IMR-90 (cell line): ENCODE measurements at regions not wholly inside any gene's neighbourhood (a gene's known extent, or its start where the extent isn't known, plus 50 kb on each side); places are given as distances from the start of the nearest gene placed in this dataset.

Source experiments
- ATAC-seq: fragments of 200-7000 bp; cut with Tn5 transposase; 2 replicates; pipeline ENCODE4 v1.9.1; 2020; ENCODE audit warnings: low read depth, mild to moderate bottlenecking, moderate library complexity
- BruUV-seq: library from RNA; stranded (reverse); fragments of 400-500 nt; replicated peaks from 2 replicates; lab custom pipeline; 2021; lab: Mats Ljungman, UMichigan
- CTCF ChIA-PET: fragments of 300-600 bp; formaldehyde crosslinking; extraction: SDS; loops from one replicate; lab custom pipeline; 2021; ENCODE audit warnings: antibody characterized with exemption; lab: Yijun Ruan, JAX
- POLR2A ChIA-PET: fragments of 300-600 bp; sonication (Branson Sonifier 250); formaldehyde crosslinking; loops from one replicate; lab custom pipeline; 2022; ENCODE audit warnings: antibody characterized with exemption; ENCODE audit not compliant: unreplicated experiment; lab: Charles Lee
- DNase-seq: peaks from one replicate; pipeline ENCODE4 v3.0.0; 2013
- H2AFZ ChIP-seq: replicated peaks from 2 replicates; pipeline ENCODE3; 2013; ENCODE audit warnings: low read length, mild to moderate bottlenecking; ENCODE audit not compliant: poor library complexity
- H2AK5ac ChIP-seq: 2 replicates; pipeline ENCODE4 v1.6.1; 2013; ENCODE audit warnings: low read depth, low read length, inconsistent platforms
- H2AK9ac ChIP-seq: replicated peaks from 2 replicates; pipeline ENCODE3; 2013; ENCODE audit warnings: mild to moderate bottlenecking, low read depth, low read length, moderate library complexity; ENCODE audit not compliant: poor library complexity
- H2BK120ac ChIP-seq: 2 replicates; pipeline ENCODE4 v1.6.1; 2013; ENCODE audit warnings: low read depth, low read length, inconsistent platforms
- H2BK15ac ChIP-seq: 3 replicates; pipeline ENCODE4 v1.6.1; 2013; ENCODE audit warnings: low read depth, low read length, inconsistent platforms
- H2BK20ac ChIP-seq: 2 replicates; pipeline ENCODE4 v1.6.1; 2013; ENCODE audit warnings: low read depth, mild to moderate bottlenecking, inconsistent platforms, low read length, moderate library complexity
- H2BK5ac ChIP-seq: 2 replicates; pipeline ENCODE4 v1.6.1; 2013; ENCODE audit warnings: mild to moderate bottlenecking, low read depth, low read length, inconsistent platforms; ENCODE audit not compliant: poor library complexity, severe bottlenecking
- H3K14ac ChIP-seq: replicated peaks from 2 replicates; pipeline ENCODE4 v1.6.1; 2013; ENCODE audit warnings: low read depth, low read length, inconsistent platforms
- H3K18ac ChIP-seq: 2 replicates; pipeline ENCODE4 v1.6.1; 2013; ENCODE audit warnings: low read depth, low read length, control low read depth
- H3K23ac ChIP-seq: 2 replicates; pipeline ENCODE4 v1.6.1; 2013; ENCODE audit warnings: low read depth, low read length, inconsistent platforms
- H3K27ac ChIP-seq: 2 replicates; pipeline ENCODE4 v1.5.1; 2013; ENCODE audit warnings: mild to moderate bottlenecking, control low read depth, low read length; ENCODE audit not compliant: insufficient read depth
- H3K27me3 ChIP-seq: 2 replicates; pipeline ENCODE4 v1.6.1; 2013; ENCODE audit warnings: low read length; ENCODE audit not compliant: control insufficient read depth, insufficient read depth
- H3K36me3 ChIP-seq: 2 replicates; pipeline ENCODE4 v1.6.1; 2013; ENCODE audit warnings: low read length, mixed read lengths; ENCODE audit not compliant: control insufficient read depth, insufficient read depth
- H3K4ac ChIP-seq: 2 replicates; pipeline ENCODE4 v1.6.1; 2013; ENCODE audit warnings: low read depth, low read length, inconsistent platforms
- H3K4me1 ChIP-seq: 2 replicates; pipeline ENCODE4 v1.6.1; 2013; ENCODE audit warnings: low read length, mixed read lengths; ENCODE audit not compliant: control insufficient read depth, insufficient read depth
- H3K4me2 ChIP-seq: 2 replicates; pipeline ENCODE4 v1.6.1; 2013; ENCODE audit warnings: low read depth, mild to moderate bottlenecking, control low read depth, low read length, moderate library complexity
- H3K4me3 ChIP-seq: 2 replicates; pipeline ENCODE4 v1.5.1; 2013; ENCODE audit warnings: low read depth, mild to moderate bottlenecking, control low read depth, low read length, moderate library complexity; ENCODE audit not compliant: insufficient read depth
- H3K56ac ChIP-seq: 2 replicates; pipeline ENCODE4 v1.6.1; 2013; ENCODE audit warnings: low read length, inconsistent platforms; ENCODE audit not compliant: insufficient read depth; ENCODE audit errors: extremely low read depth
- H3K79me1 ChIP-seq, 2 experiments: 2 replicates each; pipeline ENCODE4 v1.6.1; 2013; ENCODE audit warnings: low read length in 2 of 2, inconsistent platforms in 1 of 2, low read depth in 1 of 2
- H3K9ac ChIP-seq: 2 replicates; pipeline ENCODE4 v1.6.1; 2013; ENCODE audit warnings: low read depth, low read length, control low read depth
- H3K9me1 ChIP-seq: 2 replicates; pipeline ENCODE4 v1.6.1; 2013; ENCODE audit warnings: low read length, inconsistent platforms; ENCODE audit not compliant: insufficient read depth
- H3K9me3 ChIP-seq: 2 replicates; pipeline ENCODE4 v1.6.1; 2013; ENCODE audit warnings: low read length; ENCODE audit not compliant: control insufficient read depth, insufficient read depth
- H4K20me1 ChIP-seq: 2 replicates; pipeline ENCODE4 v1.6.1; 2013; ENCODE audit warnings: low read length, inconsistent platforms; ENCODE audit not compliant: insufficient read depth
- H4K5ac ChIP-seq: 2 replicates; pipeline ENCODE4 v1.6.1; 2013; ENCODE audit warnings: mild to moderate bottlenecking, low read depth, low read length, control low read depth
- H4K8ac ChIP-seq, 2 experiments: 2 replicates each; pipeline ENCODE4 v1.6.1; 2013; ENCODE audit warnings: low read depth in 2 of 2, low read length in 2 of 2, control low read depth in 1 of 2, inconsistent platforms in 1 of 2
- H4K91ac ChIP-seq: 2 replicates; pipeline ENCODE4 v1.6.1; 2013; ENCODE audit warnings: low read depth, low read length, inconsistent platforms; ENCODE audit not compliant: insufficient read depth
- BHLHE40 ChIP-seq: fragments of 150-350 bp; IDR thresholded peaks from 2 replicates; pipeline ENCODE4 v1.6.1; 2016; ENCODE audit warnings: mild to moderate bottlenecking, low read depth, low read length
- CEBPB ChIP-seq: IDR thresholded peaks from 2 replicates; pipeline ENCODE4 v1.6.1; 2012; ENCODE audit warnings: low read depth, low read length, improper control_type of control experiment
- CHD1 ChIP-seq: IDR thresholded peaks from 2 replicates; pipeline ENCODE4 v1.6.1; 2012; ENCODE audit warnings: low read depth, low read length, improper control_type of control experiment
- FOS ChIP-seq: fragments of 150-350 bp; IDR thresholded peaks from 2 replicates; pipeline ENCODE4 v1.6.1; 2016; ENCODE audit warnings: low read depth, low read length
- MAFK ChIP-seq: IDR thresholded peaks from 2 replicates; pipeline ENCODE4 v1.6.1; 2012; ENCODE audit warnings: low read depth, low read length, improper control_type of control experiment
- MAZ ChIP-seq: IDR thresholded peaks from 2 replicates; pipeline ENCODE4 v1.6.1; 2012; ENCODE audit warnings: low read depth, mild to moderate bottlenecking, low read length, improper control_type of control experiment, moderate library complexity, borderline replicate concordance
- MXI1 ChIP-seq: IDR thresholded peaks from 2 replicates; pipeline ENCODE4 v1.6.1; 2012; ENCODE audit warnings: low read depth, mild to moderate bottlenecking, low read length, moderate library complexity, borderline replicate concordance
- NFE2L2 ChIP-seq: fragments of 150-350 bp; IDR thresholded peaks from 2 replicates; pipeline ENCODE4 v1.6.1; 2016; ENCODE audit warnings: low read depth, mild to moderate bottlenecking, low read length
- POLR2A ChIP-seq: IDR thresholded peaks from 2 replicates; pipeline ENCODE4 v1.6.1; 2012; ENCODE audit warnings: mild to moderate bottlenecking, low read depth, low read length
- RAD21 ChIP-seq: IDR thresholded peaks from 2 replicates; pipeline ENCODE4 v1.6.1; 2012; ENCODE audit warnings: low read length, improper control_type of control experiment
- RCOR1 ChIP-seq: IDR thresholded peaks from 2 replicates; pipeline ENCODE4 v1.6.1; 2012; ENCODE audit warnings: mild to moderate bottlenecking, low read length, improper control_type of control experiment; ENCODE audit not compliant: insufficient replicate concordance
- RFX5 ChIP-seq: IDR thresholded peaks from 2 replicates; pipeline ENCODE4 v1.8.0; 2012; ENCODE audit warnings: low read depth, mild to moderate bottlenecking, low read length, moderate library complexity
- SMC3 ChIP-seq: fragments of 150-350 bp; IDR thresholded peaks from 2 replicates; pipeline ENCODE4 v1.6.1; 2016; ENCODE audit warnings: low read depth, mild to moderate bottlenecking, antibody characterized with exemption, low read length, moderate library complexity
- WGBS, 2 experiments: methylation state at CpG; one replicate each; pipeline versions ENCODE4 v1.1.5 to v1.1.7; 2013; ENCODE audit warnings: missing lambda C conversion rate in 2 of 2; ENCODE audit not compliant: insufficient read length in 1 of 2; ENCODE audit errors: extremely low coverage in 2 of 2; 5-methylcytosine and 5-hydroxymethylcytosine counted together
- dilution Hi-C: fragments of 300-500 bp; cut with HindIII; formaldehyde crosslinking; loops from one replicate; pipeline ENCODE4 v1.14.3; 2018; ENCODE audit warnings: low sequenced_read_pairs; ENCODE audit not compliant: unreplicated experiment
- in situ Hi-C: fragments of 300-500 bp; cut with MboI; formaldehyde crosslinking; loops from 3 replicates; pipeline ENCODE4 v1.14.3; 2019; ENCODE audit warnings: low sequenced_read_pairs, inconsistent platforms, mixed read lengths
- intact Hi-C: fragments of 100-400 bp; cut with micrococcal nuclease; formaldehyde crosslinking; loops from 2 replicates; pipeline ENCODE4 v1.10.0; 2022
- TF ChIP-seq, protein P1 (sequence below): conservative IDR thresholded peaks from 2 replicates; pipeline ENCODE4 v1.5.1; 2012; ENCODE audit warnings: mild to moderate bottlenecking, low read depth, low read length, improper control_type of control experiment
- TF ChIP-seq, protein P2 (sequence below): fragments of 150-350 bp; IDR thresholded peaks from 2 replicates; pipeline ENCODE4 v1.6.1; 2016; ENCODE audit warnings: low read depth, mild to moderate bottlenecking, low read length, moderate library complexity, borderline replicate concordance
- TF ChIP-seq, protein P3 (sequence below): fragments of 150-350 bp; IDR thresholded peaks from 2 replicates; pipeline ENCODE4 v1.6.1; 2017; ENCODE audit warnings: mild to moderate bottlenecking, antibody characterized with exemption, low read length, low read depth

DNA sequence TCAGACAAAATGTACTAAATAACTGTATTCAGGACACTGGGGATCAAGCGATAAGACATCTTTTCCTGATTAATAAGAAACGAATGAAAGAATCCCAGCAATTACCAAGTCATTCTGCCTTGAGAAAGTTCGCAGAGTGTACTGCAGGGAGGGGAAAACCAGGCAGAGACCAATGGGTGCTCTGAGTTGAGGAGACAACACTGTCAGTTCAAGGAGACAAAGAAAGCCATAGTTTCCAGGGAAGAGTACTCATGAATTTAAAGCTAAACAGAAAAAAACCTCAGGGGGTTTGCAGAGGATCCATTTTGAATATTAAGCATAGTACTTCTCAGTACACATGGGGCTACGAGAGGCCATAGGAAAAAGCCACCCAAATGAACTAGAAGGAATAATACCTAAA, 573.0 kb downstream of the KCTD8 start:
- H3K14ac ChIP-seq = no peak overlapping the region
- in situ Hi-C loops = no loop called here
- H4K8ac ChIP-seq = no peak overlapping the region
- no peak overlapping the region for H3K18ac ChIP-seq
- H2BK5ac ChIP-seq = no peak overlapping the region
- dilution Hi-C loops = no loop called here
- no peak overlapping the region for H3K4ac ChIP-seq
- DNase-seq (no peak), ATAC-seq (no peak)
- H3K27me3 ChIP-seq = no peaks in the 10 kb centered on the region
- TF ChIP-seq MAZ = no peak
- TF ChIP-seq FOS = no peak
- no peak for TF ChIP-seq BHLHE40
- no peak for TF ChIP-seq CHD1
- TF ChIP-seq, protein P1, sequence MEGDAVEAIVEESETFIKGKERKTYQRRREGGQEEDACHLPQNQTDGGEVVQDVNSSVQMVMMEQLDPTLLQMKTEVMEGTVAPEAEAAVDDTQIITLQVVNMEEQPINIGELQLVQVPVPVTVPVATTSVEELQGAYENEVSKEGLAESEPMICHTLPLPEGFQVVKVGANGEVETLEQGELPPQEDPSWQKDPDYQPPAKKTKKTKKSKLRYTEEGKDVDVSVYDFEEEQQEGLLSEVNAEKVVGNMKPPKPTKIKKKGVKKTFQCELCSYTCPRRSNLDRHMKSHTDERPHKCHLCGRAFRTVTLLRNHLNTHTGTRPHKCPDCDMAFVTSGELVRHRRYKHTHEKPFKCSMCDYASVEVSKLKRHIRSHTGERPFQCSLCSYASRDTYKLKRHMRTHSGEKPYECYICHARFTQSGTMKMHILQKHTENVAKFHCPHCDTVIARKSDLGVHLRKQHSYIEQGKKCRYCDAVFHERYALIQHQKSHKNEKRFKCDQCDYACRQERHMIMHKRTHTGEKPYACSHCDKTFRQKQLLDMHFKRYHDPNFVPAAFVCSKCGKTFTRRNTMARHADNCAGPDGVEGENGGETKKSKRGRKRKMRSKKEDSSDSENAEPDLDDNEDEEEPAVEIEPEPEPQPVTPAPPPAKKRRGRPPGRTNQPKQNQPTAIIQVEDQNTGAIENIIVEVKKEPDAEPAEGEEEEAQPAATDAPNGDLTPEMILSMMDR = no peak
- TF ChIP-seq RAD21 = no peak
- TF ChIP-seq RFX5 = no peak
- TF ChIP-seq POLR2A = no peak
- no peak for TF ChIP-seq RCOR1
- no peak for TF ChIP-seq CEBPB
- TF ChIP-seq SMC3 = no peak
- no peak for TF ChIP-seq MXI1
- TF ChIP-seq, protein P2, sequence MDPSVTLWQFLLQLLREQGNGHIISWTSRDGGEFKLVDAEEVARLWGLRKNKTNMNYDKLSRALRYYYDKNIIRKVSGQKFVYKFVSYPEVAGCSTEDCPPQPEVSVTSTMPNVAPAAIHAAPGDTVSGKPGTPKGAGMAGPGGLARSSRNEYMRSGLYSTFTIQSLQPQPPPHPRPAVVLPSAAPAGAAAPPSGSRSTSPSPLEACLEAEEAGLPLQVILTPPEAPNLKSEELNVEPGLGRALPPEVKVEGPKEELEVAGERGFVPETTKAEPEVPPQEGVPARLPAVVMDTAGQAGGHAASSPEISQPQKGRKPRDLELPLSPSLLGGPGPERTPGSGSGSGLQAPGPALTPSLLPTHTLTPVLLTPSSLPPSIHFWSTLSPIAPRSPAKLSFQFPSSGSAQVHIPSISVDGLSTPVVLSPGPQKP = no peak
- TF ChIP-seq MAFK = no peak
- TF ChIP-seq, protein P3, sequence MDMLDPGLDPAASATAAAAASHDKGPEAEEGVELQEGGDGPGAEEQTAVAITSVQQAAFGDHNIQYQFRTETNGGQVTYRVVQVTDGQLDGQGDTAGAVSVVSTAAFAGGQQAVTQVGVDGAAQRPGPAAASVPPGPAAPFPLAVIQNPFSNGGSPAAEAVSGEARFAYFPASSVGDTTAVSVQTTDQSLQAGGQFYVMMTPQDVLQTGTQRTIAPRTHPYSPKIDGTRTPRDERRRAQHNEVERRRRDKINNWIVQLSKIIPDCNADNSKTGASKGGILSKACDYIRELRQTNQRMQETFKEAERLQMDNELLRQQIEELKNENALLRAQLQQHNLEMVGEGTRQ = no peak
- no peak for TF ChIP-seq NFE2L2
- H2BK120ac ChIP-seq = no peak overlapping the region
- no peak overlapping the region for H2BK20ac ChIP-seq
- no peak overlapping the region for H2AFZ ChIP-seq
- H3K79me1 ChIP-seq = no peaks in the 10 kb centered on the region
- H3K36me3 ChIP-seq = no peaks in the 10 kb centered on the region
- H3K9me3 ChIP-seq = 0 out of 2 replicates have a peak, but pooled peaks cover 1% of the 10 kb centered on the region
- H3K27ac ChIP-seq = no peak overlapping the region
- BruUV-seq = no TSS peak
- intact Hi-C loops = no loop called here
- no peak overlapping the region for H3K4me3 ChIP-seq
- H3K9ac ChIP-seq = no peak overlapping the region
- no peaks in the 10 kb centered on the region for H3K4me1 ChIP-seq
- CTCF ChIA-PET = no interaction called here
- H4K5ac ChIP-seq = no peak overlapping the region
- WGBS, 2 experiments = no CpG with 5 or more reads among the region's 4 CpGs
- no peak overlapping the region for H2BK15ac ChIP-seq
- no peaks in the 10 kb centered on the region for H3K9me1 ChIP-seq
- H4K91ac ChIP-seq = no peak overlapping the region
- no peak overlapping the region for H2AK5ac ChIP-seq
- H4K20me1 ChIP-seq = no peaks in the 10 kb centered on the region
- H3K4me2 ChIP-seq = no peak overlapping the region
- H3K23ac ChIP-seq = no peak overlapping the region
- H2AK9ac ChIP-seq = no peak overlapping the region
- no peak overlapping the region for H3K56ac ChIP-seq
- POLR2A ChIA-PET = no interaction called here
